OCI-LY7 (cell line): ENCODE measurements at regions not wholly inside any gene's neighbourhood (a gene's known extent, or its start where the extent isn't known, plus 50 kb on each side); places are given as distances from the start of the nearest gene placed in this dataset.

Source experiments
- BruUV-seq: library from RNA; stranded (reverse); fragments of 400-500 nt; replicated peaks from 2 replicates; lab custom pipeline; 2021; lab: Mats Ljungman, UMichigan
- CTCF ChIA-PET: fragments of 300-600 bp; sonication (Branson Sonifier 250); formaldehyde crosslinking; loops from one replicate; lab custom pipeline; 2022; ENCODE audit warnings: antibody characterized with exemption; ENCODE audit not compliant: unreplicated experiment; lab: Charles Lee
- POLR2A ChIA-PET: fragments of 300-600 bp; sonication (Branson Sonifier 250); formaldehyde crosslinking; loops from one replicate; lab custom pipeline; 2022; ENCODE audit warnings: antibody characterized with exemption; lab: Charles Lee
- DNase-seq: peaks from one replicate; pipeline ENCODE4 v3.0.0-alpha.2; 2015; ENCODE audit warnings: low spot score
- H2AFZ ChIP-seq: fragments of 200-600 bp; sonication (generic), shearing (Covaris generic); 2 replicates; pipeline ENCODE4 v1.6.1; 2014; ENCODE audit warnings: mild to moderate bottlenecking, antibody characterized with exemption, low read length, moderate library complexity
- H3K27ac ChIP-seq: fragments of 200-600 bp; sonication (generic); 2 replicates; pipeline ENCODE4 v1.5.1; 2014; ENCODE audit warnings: mixed run types, low read depth, mild to moderate bottlenecking, moderate library complexity, low read length, inconsistent platforms; ENCODE audit not compliant: poor library complexity, severe bottlenecking
- H3K36me3 ChIP-seq: fragments of 200-600 bp; sonication (generic); 2 replicates; pipeline ENCODE4 v1.6.1; 2014; ENCODE audit warnings: mild to moderate bottlenecking, antibody characterized with exemption, low read length, moderate library complexity, mixed read lengths; ENCODE audit not compliant: insufficient read depth
- H3K4me1 ChIP-seq: fragments of 200-600 bp; sonication (generic); 2 replicates; pipeline ENCODE4 v1.5.1; 2014; ENCODE audit warnings: mild to moderate bottlenecking, low read length; ENCODE audit not compliant: insufficient read depth, poor library complexity, severe bottlenecking
- H3K4me2 ChIP-seq: fragments of 200-600 bp; sonication (generic); 2 replicates; pipeline ENCODE4 v1.6.1; 2014; ENCODE audit warnings: mild to moderate bottlenecking, low read length
- H3K4me3 ChIP-seq: fragments of 200-600 bp; sonication (generic); 2 replicates; pipeline ENCODE4 v1.5.1; 2014; ENCODE audit warnings: mild to moderate bottlenecking, low read depth, low read length; ENCODE audit not compliant: poor library complexity, severe bottlenecking
- H3K79me2 ChIP-seq: fragments of 200-600 bp; sonication (generic); 2 replicates; pipeline ENCODE4 v1.6.1; 2016; ENCODE audit warnings: low read depth, mild to moderate bottlenecking, low read length, moderate library complexity, mixed read lengths; ENCODE audit not compliant: insufficient read depth
- H3K9me2 ChIP-seq: fragments of 200-600 bp; sonication (generic); 2 replicates; pipeline ENCODE4 v1.6.1; 2016; ENCODE audit warnings: mild to moderate bottlenecking, low read length, mixed read lengths; ENCODE audit not compliant: insufficient read depth
- H3K9me3 ChIP-seq: fragments of 200-600 bp; sonication (generic); 2 replicates; pipeline ENCODE4 v1.6.1; 2014; ENCODE audit warnings: mild to moderate bottlenecking, mixed run types, low read length, mixed read lengths
- H4K20me1 ChIP-seq: fragments of 200-600 bp; sonication (generic); 2 replicates; pipeline ENCODE4 v1.6.1; 2014; ENCODE audit warnings: mild to moderate bottlenecking, antibody characterized with exemption, low read length, moderate library complexity, mixed read lengths; ENCODE audit not compliant: insufficient read depth
- EZH2phosphoT487 ChIP-seq: fragments of 200-600 bp; sonication (generic); IDR thresholded peaks from 2 replicates; pipeline ENCODE4 v1.6.1; 2018; ENCODE audit warnings: low read depth, borderline replicate concordance, mild to moderate bottlenecking, mixed run types, antibody characterized with exemption, low read length, moderate library complexity, mixed read lengths
- intact Hi-C: fragments of 100-400 bp; cut with micrococcal nuclease; formaldehyde crosslinking; loops from one replicate; pipeline ENCODE4 v1.10.0; 2022; ENCODE audit not compliant: unreplicated experiment
- TF ChIP-seq, protein P1 (sequence below): fragments of 200-600 bp; sonication (generic); conservative IDR thresholded peaks from 2 replicates; pipeline ENCODE4 v1.5.1; 2014; ENCODE audit warnings: mild to moderate bottlenecking, antibody characterized with exemption, low read length, moderate library complexity, mixed read lengths

DNA sequence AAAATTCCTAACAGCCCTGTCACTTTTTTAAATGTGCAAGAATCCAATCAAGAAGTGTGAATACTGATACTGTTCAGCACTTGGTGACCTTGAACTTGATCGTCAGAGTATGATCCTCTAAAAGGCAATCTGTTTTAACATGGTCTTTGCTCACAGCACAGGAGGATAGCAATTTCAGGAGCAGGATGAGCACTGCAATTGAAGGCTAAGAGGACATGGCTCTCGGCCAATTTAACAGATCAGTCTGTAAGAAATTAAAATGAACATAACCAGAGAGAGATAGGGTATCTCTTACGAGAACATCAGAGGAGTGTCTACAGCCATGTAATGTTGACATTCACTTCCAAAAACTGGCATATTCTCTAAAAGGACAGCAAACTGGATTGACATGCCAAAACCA lies 243.1 kb downstream of the LTN1 start:
- ChIA-PET POLR2A (interaction anchor here (0.7 kb wide), 1 partner anchor 271 kb away, joined by 4 read pairs; no protein-coding TSS in a partner anchor), CTCF (no interaction called here)
- Histone ChIP-seq H3K79me2 (no peaks in the 10 kb centered on the region), H3K9me2 (no peaks in the 10 kb centered on the region), H2AFZ (no peak overlapping the region), H3K4me1 (peaks cover 5% of the 10 kb centered on the region), H3K27ac (no peak overlapping the region), H3K9me3 (no peaks in the 10 kb centered on the region), H4K20me1 (no peaks in the 10 kb centered on the region), H3K4me2 (no peak overlapping the region), H3K36me3 (no peaks in the 10 kb centered on the region), H3K4me3 (no peak overlapping the region)
- intact Hi-C loops = loop anchor here (5.0 kb wide), 1 partner anchor 417 kb away; no protein-coding TSS in a partner anchor
- no TSS peak for BruUV-seq
- DNase-seq = no peak
- no peak for TF ChIP-seq EZH2phosphoT487
- TF ChIP-seq, protein P1, sequence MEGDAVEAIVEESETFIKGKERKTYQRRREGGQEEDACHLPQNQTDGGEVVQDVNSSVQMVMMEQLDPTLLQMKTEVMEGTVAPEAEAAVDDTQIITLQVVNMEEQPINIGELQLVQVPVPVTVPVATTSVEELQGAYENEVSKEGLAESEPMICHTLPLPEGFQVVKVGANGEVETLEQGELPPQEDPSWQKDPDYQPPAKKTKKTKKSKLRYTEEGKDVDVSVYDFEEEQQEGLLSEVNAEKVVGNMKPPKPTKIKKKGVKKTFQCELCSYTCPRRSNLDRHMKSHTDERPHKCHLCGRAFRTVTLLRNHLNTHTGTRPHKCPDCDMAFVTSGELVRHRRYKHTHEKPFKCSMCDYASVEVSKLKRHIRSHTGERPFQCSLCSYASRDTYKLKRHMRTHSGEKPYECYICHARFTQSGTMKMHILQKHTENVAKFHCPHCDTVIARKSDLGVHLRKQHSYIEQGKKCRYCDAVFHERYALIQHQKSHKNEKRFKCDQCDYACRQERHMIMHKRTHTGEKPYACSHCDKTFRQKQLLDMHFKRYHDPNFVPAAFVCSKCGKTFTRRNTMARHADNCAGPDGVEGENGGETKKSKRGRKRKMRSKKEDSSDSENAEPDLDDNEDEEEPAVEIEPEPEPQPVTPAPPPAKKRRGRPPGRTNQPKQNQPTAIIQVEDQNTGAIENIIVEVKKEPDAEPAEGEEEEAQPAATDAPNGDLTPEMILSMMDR = no peak

DNA sequence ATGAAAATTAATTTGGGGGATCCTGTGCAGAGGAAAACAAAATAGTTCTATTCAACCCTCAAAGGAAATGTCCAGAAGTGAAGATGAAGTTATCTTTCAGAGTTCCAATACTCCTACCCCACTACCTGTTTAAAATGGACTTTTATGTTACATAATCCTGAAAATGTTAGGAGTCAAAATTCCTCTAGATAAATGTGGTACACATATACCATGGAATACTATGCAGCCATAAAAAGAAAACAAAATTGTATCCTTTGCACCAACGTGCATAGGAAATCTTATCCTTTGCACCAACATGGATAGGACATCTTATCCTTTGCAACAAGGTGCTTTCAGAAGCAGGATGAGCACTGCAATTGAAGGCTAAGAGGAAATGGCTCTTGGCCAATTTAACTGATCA lies 245.2 kb downstream of the LTN1 start:
- CTCF ChIA-PET = no interaction called here
- POLR2A ChIA-PET = no interaction called here

DNA sequence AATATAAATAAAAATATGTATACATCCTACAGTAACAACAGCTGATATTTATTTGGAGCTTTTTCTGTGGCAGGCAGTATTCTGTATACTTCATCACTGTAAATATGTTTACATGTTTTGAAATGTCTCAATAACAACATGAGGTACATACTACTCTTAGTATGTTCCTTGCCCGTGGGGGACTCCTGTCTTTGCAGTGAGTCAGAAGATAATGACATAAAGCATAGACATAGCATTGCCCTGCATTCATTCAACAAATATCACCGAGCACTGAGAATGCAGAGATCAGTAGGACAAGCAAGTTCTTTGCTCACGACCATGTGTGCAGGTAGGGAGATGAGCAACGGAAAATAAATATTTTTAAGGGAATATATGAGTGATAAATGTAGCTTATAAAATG lies 246.5 kb downstream of the LTN1 start:
- intact Hi-C loops = loop anchor here (5.0 kb wide), 1 partner anchor 414 kb away; no protein-coding TSS in a partner anchor
- POLR2A ChIA-PET = interaction anchor here (0.7 to 1.5 kb wide), 5 partner anchors 12 to 573 kb away, joined by 3 to 6 read pairs (median 3); no protein-coding TSS in a partner anchor
- TF ChIP-seq EZH2phosphoT487 = no peak
- TF ChIP-seq, protein P1 = no peak

More for the DNA sequence above, 245.2 kb downstream of the LTN1 start:
- Histone ChIP-seq H2AFZ (no peak overlapping the region), H3K9me2 (no peaks in the 10 kb centered on the region), H4K20me1 (no peaks in the 10 kb centered on the region), H3K27ac (no peak overlapping the region), H3K79me2 (no peaks in the 10 kb centered on the region), H3K4me1 (peaks cover 5% of the 10 kb centered on the region), H3K4me2 (no peak overlapping the region), H3K9me3 (no peaks in the 10 kb centered on the region), H3K36me3 (no peaks in the 10 kb centered on the region), H3K4me3 (no peak overlapping the region)
- DNase-seq = no peak
- no TSS peak for BruUV-seq
- no peak for TF ChIP-seq EZH2phosphoT487
- TF ChIP-seq, protein P1 = no peak
- intact Hi-C loops = loop anchor here (5.0 kb wide), 1 partner anchor 415 kb away; no protein-coding TSS in a partner anchor

More for the DNA sequence above, 246.5 kb downstream of the LTN1 start:
- Histone ChIP-seq H3K9me3 (no peaks in the 10 kb centered on the region), H4K20me1 (no peaks in the 10 kb centered on the region), H3K79me2 (no peaks in the 10 kb centered on the region), H3K36me3 (no peaks in the 10 kb centered on the region), H3K27ac (no peak overlapping the region), H3K4me1 (peaks cover 5% of the 10 kb centered on the region), H2AFZ (no peak overlapping the region), H3K4me2 (no peak overlapping the region), H3K4me3 (no peak overlapping the region), H3K9me2 (no peaks in the 10 kb centered on the region)
- BruUV-seq = no TSS peak
- no peak for DNase-seq
- CTCF ChIA-PET = interaction anchor here (1.2 to 1.6 kb wide), 2 partner anchors 228 to 231 kb away, joined by 3 to 5 read pairs; no protein-coding TSS in a partner anchor
